Upper lobe of right lung (tissue), 1 donor: ENCODE measurements at regions not wholly inside any gene's neighbourhood (a gene's known extent, or its start where the extent isn't known, plus 50 kb on each side); places are given as distances from the start of the nearest gene placed in this dataset.

Experiments
- ATAC-seq: fragments of 200-7000 bp; cut with Tn5 transposase; one replicate; pipeline ENCODE4 v1.9.1; 2020; ENCODE audit warnings: mild to moderate bottlenecking, moderate library complexity
- DNase-seq: peaks from one replicate; pipeline ENCODE4 v3.0.0-alpha.2; 2020
- H3K27ac ChIP-seq: fragments of 200-600 bp; one replicate; pipeline ENCODE4 v1.8.0; 2022
- H3K27me3 ChIP-seq: fragments of 200-600 bp; one replicate; pipeline ENCODE4 v1.8.0; 2022; ENCODE audit warnings: mild to moderate bottlenecking
- H3K36me3 ChIP-seq: fragments of 200-600 bp; one replicate; pipeline ENCODE4 v1.8.0; 2022
- H3K4me1 ChIP-seq: fragments of 200-600 bp; one replicate; pipeline ENCODE4 v1.8.0; 2022
- H3K4me3 ChIP-seq: fragments of 200-600 bp; one replicate; pipeline ENCODE4 v1.8.0; 2022; ENCODE audit warnings: mild to moderate bottlenecking
- H3K9me3 ChIP-seq: fragments of 200-600 bp; one replicate; pipeline ENCODE4 v1.8.0; 2022
- CTCF ChIP-seq: fragments of 200-600 bp; IDR thresholded peaks from one replicate; pipeline ENCODE4 v1.8.0; 2022; ENCODE audit warnings: antibody characterized with exemption
- intact Hi-C: fragments of 100-400 bp; cut with DNase I; formaldehyde crosslinking; loops from one replicate; pipeline ENCODE4 v1.11.0; 2022
- donor health status: DM: no; HTN: yes; CAD: no; lungs with severe emphysema.

GRCh38 chr2:144333143-144333555 lies 186.8 kb downstream of the ZEB2 start:
- peaks cover 14% of the 10 kb centered on the region for H3K4me1 ChIP-seq
- DNase-seq (no peak), ATAC-seq (no peak)
- intact Hi-C loops = no loop called here
- peak overlapping the region; percentile 82 for H3K27ac ChIP-seq
- no peaks in the 10 kb centered on the region for H3K36me3 ChIP-seq
- TF ChIP-seq CTCF = no peak
- peak overlapping the region; percentile 60 for H3K4me3 ChIP-seq
- H3K27me3 ChIP-seq = no peaks in the 10 kb centered on the region
- H3K9me3 ChIP-seq = no peaks in the 10 kb centered on the region

DNA sequence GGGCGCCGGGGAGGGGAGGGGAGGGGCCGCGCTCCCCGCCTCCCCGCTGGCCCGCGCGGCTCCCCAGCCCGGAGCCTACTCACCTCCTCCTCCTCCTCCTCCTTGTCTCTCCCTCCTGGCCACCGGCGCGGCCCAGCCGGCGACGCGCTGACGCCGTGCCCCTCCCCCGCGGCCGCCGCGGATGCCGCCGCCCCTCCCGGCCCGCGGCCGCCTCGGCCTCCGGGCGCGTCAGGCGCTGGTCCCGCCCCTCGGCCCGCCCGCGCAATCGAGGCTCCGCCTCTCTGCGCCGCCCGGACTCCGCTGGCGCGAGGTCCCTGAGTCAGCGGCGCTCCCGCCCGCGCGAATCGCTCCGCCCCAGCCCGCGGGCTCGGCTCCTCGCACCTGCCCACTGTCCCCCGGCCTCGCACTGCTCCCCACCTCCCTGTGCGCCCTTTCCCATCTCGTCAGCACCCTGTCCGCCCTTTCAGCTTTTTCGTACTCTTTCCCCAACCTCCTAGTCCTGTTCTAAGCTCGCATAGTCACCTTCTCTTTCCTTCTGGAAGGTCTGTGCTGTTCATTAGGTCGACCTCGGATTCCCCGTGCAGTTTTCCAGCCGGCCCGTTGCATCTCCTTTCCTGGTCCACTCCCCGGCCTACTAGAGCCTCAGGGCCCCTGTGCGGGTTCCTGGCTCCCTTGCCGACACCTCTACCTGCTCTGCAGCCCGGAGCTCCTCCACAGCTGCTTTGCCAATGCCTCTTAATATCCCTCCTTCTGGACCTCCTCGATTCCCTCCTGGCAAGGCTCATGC lies 187.4 kb downstream of the ZEB2 start:
- Histone ChIP-seq H3K4me3 (peak overlapping the region; percentile 68), H3K36me3 (no peaks in the 10 kb centered on the region), H3K4me1 (peaks cover 14% of the 10 kb centered on the region), H3K27ac (peak overlapping the region; percentile 90), H3K9me3 (no peaks in the 10 kb centered on the region), H3K27me3 (no peaks in the 10 kb centered on the region)
- DNase-seq = peak; percentile 94
- intact Hi-C loops = no loop called here
- no peak for TF ChIP-seq CTCF
- peak; percentile 96 for ATAC-seq

DNA sequence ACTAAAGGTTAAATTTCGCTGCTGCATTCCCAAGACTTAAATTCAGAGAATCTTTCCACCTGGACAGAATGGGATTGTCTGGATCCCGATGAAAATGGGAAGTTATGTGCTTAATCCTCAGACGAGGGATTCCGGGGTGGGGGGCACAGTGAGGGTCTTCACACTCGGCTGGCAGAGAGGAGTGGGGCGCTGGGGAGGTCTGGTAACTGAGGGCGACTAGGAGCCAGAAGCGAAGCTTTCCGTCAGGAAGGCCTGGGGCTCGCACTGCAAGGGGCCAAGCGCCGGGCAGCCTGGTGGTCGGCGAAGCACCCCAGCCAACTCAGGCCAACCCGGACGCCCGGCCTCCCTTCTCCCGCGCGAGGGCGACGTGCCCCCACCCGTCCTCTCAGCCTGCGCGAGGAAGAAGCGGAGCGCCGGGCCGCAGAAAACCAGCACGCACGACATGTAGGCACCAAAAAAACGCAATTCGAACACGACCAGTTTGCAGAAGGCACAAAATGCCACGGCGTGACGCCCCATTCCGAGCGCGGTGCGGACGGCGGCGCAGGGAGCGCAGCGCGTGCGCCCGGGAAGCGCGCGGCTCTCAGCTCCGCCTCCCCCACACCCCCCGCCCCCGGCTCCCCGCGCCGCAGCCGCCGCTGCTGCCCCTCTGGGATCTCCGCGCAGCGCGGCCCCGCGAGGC lies 188.1 kb downstream of the ZEB2 start:
- H3K36me3 ChIP-seq = no peaks in the 10 kb centered on the region
- no peaks in the 10 kb centered on the region for H3K9me3 ChIP-seq
- H3K27ac ChIP-seq = peak overlapping the region; percentile 90
- ATAC-seq (peak; percentile 49), DNase-seq (no peak)
- no peaks in the 10 kb centered on the region for H3K27me3 ChIP-seq
- intact Hi-C loops = no loop called here
- H3K4me1 ChIP-seq = peaks cover 14% of the 10 kb centered on the region
- peak overlapping the region; percentile 68 for H3K4me3 ChIP-seq
- peak; percentile 24 for TF ChIP-seq CTCF

GRCh38 chr2:144330951-144331673 lies 188.8 kb downstream of the ZEB2 start:
- no peak for TF ChIP-seq CTCF
- H3K27me3 ChIP-seq = no peaks in the 10 kb centered on the region
- intact Hi-C loops = no loop called here
- peak overlapping the region; percentile 68 for H3K4me3 ChIP-seq
- ATAC-seq (no peak), DNase-seq (no peak)
- H3K36me3 ChIP-seq = no peaks in the 10 kb centered on the region
- peak overlapping the region; percentile 90 for H3K27ac ChIP-seq
- H3K9me3 ChIP-seq = no peaks in the 10 kb centered on the region
- H3K4me1 ChIP-seq = peaks cover 14% of the 10 kb centered on the region

- H3K9me3 ChIP-seq = no peaks in the 10 kb centered on the region
- H3K36me3 ChIP-seq = no peaks in the 10 kb centered on the region
- intact Hi-C loops = no loop called here
Measured at GRCh38 chr2:144329472-144329871, 190.4 kb downstream of the ZEB2 start.

More at GRCh38 chr2:144329472-144329871, 190.4 kb downstream of the ZEB2 start:
- H3K4me1 ChIP-seq = peaks cover 14% of the 10 kb centered on the region
- H3K27me3 ChIP-seq = no peaks in the 10 kb centered on the region
- ATAC-seq (no peak), DNase-seq (no peak)
- no peak overlapping the region for H3K4me3 ChIP-seq
- TF ChIP-seq CTCF = no peak
- H3K27ac ChIP-seq = no peak overlapping the region
